ENCODE measurements at regions not wholly inside any gene's neighbourhood (a gene's known extent, or its start where the extent isn't known, plus 50 kb on each side); places are given as distances from the start of the nearest gene placed in this dataset.
A peak's percentile ranks its signal among the peaks of the same experiment; 100 is the strongest.

- H3K27me3 ChIP-seq (ENCODE audit: control insufficient read depth, low read length), result no peaks in the 10 kb centered on the region
- H3K9me2 ChIP-seq (replicated peaks; ENCODE audit: control insufficient read depth, low read length), result no peaks in the 10 kb centered on the region
- H3K79me2 ChIP-seq (ENCODE audit: control insufficient read depth, low read length), result no peaks in the 10 kb centered on the region
- no peaks in the 10 kb centered on the region for H3K36me3 ChIP-seq (ENCODE audit: control insufficient read depth, low read length)
- no peaks in the 10 kb centered on the region for H4K20me1 ChIP-seq (ENCODE audit: control insufficient read depth, insufficient read depth, low read depth, low read length)
- H3K27ac ChIP-seq (ENCODE audit: low read depth, low read length), result no peak overlapping the region
- no peak overlapping the region for H3K4me3 ChIP-seq (ENCODE audit: low read length)
- peaks cover 49% of the 10 kb centered on the region for H3K4me1 ChIP-seq (ENCODE audit: control insufficient read depth, low read length)
- H3K4me2 ChIP-seq (ENCODE audit: low read length), result 0 out of 2 replicates have a peak overlapping the region, but pooled peaks have one; percentile 14
- no peak for TF ChIP-seq EZH2phosphoT487 (IDR thresholded peaks at IDR 0.05; ENCODE audit: borderline replicate concordance, low read length)
- TF ChIP-seq CTCF (IDR thresholded peaks at IDR 0.05; ENCODE audit: low read depth, low read length, poor library complexity, severe bottlenecking), result no peak
- H3K9me3 ChIP-seq (ENCODE audit: control insufficient read depth, insufficient read depth, low read length), result no peaks in the 10 kb centered on the region
- H3F3A ChIP-seq (ENCODE audit: control insufficient read depth, insufficient read depth), result peaks cover 7% of the 10 kb centered on the region; the same call in 1 of the 2 replicates
Observed at GRCh38 chr20:53743607-53744260, 150.1 kb upstream of the ZNF217 start.

GRCh38 chr20:53742685-53743081 is 149.0 kb upstream of the ZNF217 start:
- Histone ChIP-seq H3K4me1 (ENCODE audit: control insufficient read depth, low read length) (peaks cover 53% of the 10 kb centered on the region), H3F3A (ENCODE audit: control insufficient read depth, insufficient read depth) (peaks cover 14% of the 10 kb centered on the region), H4K20me1 (ENCODE audit: control insufficient read depth, insufficient read depth, low read depth, low read length) (no peaks in the 10 kb centered on the region), H3K9me3 (ENCODE audit: control insufficient read depth, insufficient read depth, low read length) (no peaks in the 10 kb centered on the region), H3K4me2 (ENCODE audit: low read length) (no peak overlapping the region), H3K4me3 (ENCODE audit: low read length) (no peak overlapping the region), H3K79me2 (ENCODE audit: control insufficient read depth, low read length) (no peaks in the 10 kb centered on the region), H3K9me2 (replicated peaks; ENCODE audit: control insufficient read depth, low read length) (no peaks in the 10 kb centered on the region), H3K27me3 (ENCODE audit: control insufficient read depth, low read length) (no peaks in the 10 kb centered on the region), H3K36me3 (ENCODE audit: control insufficient read depth, low read length) (no peaks in the 10 kb centered on the region), H3K27ac (ENCODE audit: low read depth, low read length) (no peak overlapping the region)
- TF ChIP-seq EZH2phosphoT487 (IDR thresholded peaks at IDR 0.05; ENCODE audit: borderline replicate concordance, low read length) (no peak), CTCF (IDR thresholded peaks at IDR 0.05; ENCODE audit: low read depth, low read length, poor library complexity, severe bottlenecking) (no peak)

GRCh38 chr20:53741726-53742028 is 148.0 kb upstream of the ZNF217 start:
- Histone ChIP-seq H3F3A (ENCODE audit: control insufficient read depth, insufficient read depth) (peaks cover 14% of the 10 kb centered on the region), H3K36me3 (ENCODE audit: control insufficient read depth, low read length) (no peaks in the 10 kb centered on the region), H4K20me1 (ENCODE audit: control insufficient read depth, insufficient read depth, low read depth, low read length) (no peaks in the 10 kb centered on the region), H3K4me3 (ENCODE audit: low read length) (peak overlapping the region; percentile 71), H3K27me3 (ENCODE audit: control insufficient read depth, low read length) (no peaks in the 10 kb centered on the region), H3K79me2 (ENCODE audit: control insufficient read depth, low read length) (no peaks in the 10 kb centered on the region), H3K4me1 (ENCODE audit: control insufficient read depth, low read length) (peaks cover 63% of the 10 kb centered on the region), H3K9me3 (ENCODE audit: control insufficient read depth, insufficient read depth, low read length) (no peaks in the 10 kb centered on the region), H3K4me2 (ENCODE audit: low read length) (peak overlapping the region; percentile 96), H3K27ac (ENCODE audit: low read depth, low read length) (no peak overlapping the region), H3K9me2 (replicated peaks; ENCODE audit: control insufficient read depth, low read length) (no peaks in the 10 kb centered on the region)
- TF ChIP-seq CTCF (IDR thresholded peaks at IDR 0.05; ENCODE audit: low read depth, low read length, poor library complexity, severe bottlenecking) (no peak), EZH2phosphoT487 (IDR thresholded peaks at IDR 0.05; ENCODE audit: borderline replicate concordance, low read length) (no peak)

All from DOHH2 (cell line).